HepG2 (cell line): ENCODE measurements at regions not wholly inside any gene's neighbourhood (a gene's known extent, or its start where the extent isn't known, plus 50 kb on each side); places are given as distances from the start of the nearest gene placed in this dataset.

Experiments
- EZH2 ChIP-seq: conservative IDR thresholded peaks from 2 replicates; pipeline ENCODE4 v1.6.1; 2012; ENCODE audit warnings: mild to moderate bottlenecking, low read depth, low read length, moderate library complexity
- GZF1 ChIP-seq: sonication (generic); formaldehyde crosslinking; IDR thresholded peaks from 2 replicates; pipeline ENCODE4 v1.5.1; 2020; ENCODE audit warnings: mild to moderate bottlenecking, missing genetic modification reagents
- KLF9 ChIP-seq: IDR thresholded peaks from 2 replicates; pipeline ENCODE4 v1.6.1; 2016; ENCODE audit warnings: low read depth
- NCOA2 ChIP-seq: sonication (generic); formaldehyde crosslinking; IDR thresholded peaks from 2 replicates; pipeline ENCODE4 v1.8.0; 2022; ENCODE audit warnings: inconsistent platforms
- NFIC ChIP-seq: IDR thresholded peaks from 2 replicates; pipeline ENCODE4 v1.6.1; 2012; ENCODE audit warnings: mild to moderate bottlenecking, low read length, inconsistent platforms
- ZNF121 ChIP-seq: sonication (generic); formaldehyde crosslinking; IDR thresholded peaks from 2 replicates; pipeline ENCODE4 v1.5.0; 2020; ENCODE audit warnings: mild to moderate bottlenecking, missing genetic modification reagents

- TF ChIP-seq KLF9 (no peak), GZF1 (CRISPR knock-in tag) (no peak), EZH2 (no peak), ZNF121 (CRISPR knock-in tag) (no peak), NCOA2 (CRISPR knock-in tag) (no peak), NFIC (no peak)
These were observed 185.6 kb upstream of the S100G start for GRCh38 chrX:16464369-16464768.
